ENCODE measurements at regions not wholly inside any gene's neighbourhood (a gene's known extent, or its start where the extent isn't known, plus 50 kb on each side); places are given as distances from the start of the nearest gene placed in this dataset.

DNA sequence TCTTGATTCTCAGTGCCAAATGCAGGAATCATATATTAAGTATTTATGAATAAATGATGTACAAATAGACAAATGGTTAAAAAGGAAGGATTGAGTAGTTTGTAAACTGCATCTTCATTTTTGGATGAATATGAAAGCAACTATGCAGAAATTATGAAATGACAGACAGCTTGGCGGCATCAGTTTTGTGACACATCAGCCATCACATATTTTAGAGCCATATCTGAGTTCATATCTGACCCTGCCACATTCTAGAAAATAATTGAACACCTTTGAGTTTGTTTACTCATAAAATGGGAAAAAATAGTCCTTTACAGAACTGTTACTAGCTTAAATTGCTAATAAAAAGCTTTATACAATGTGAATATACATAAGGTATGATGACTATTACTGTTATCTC lies 448.2 kb downstream of the KIF20B start:
- Mint-ChIP-seq H3K9me3 (ENCODE audit: unreplicated experiment) (no peaks in the 10 kb centered on the region), H3K27ac (ENCODE audit: unreplicated experiment) (no peak overlapping the region), H3K4me3 (ENCODE audit: unreplicated experiment) (no peak overlapping the region), H3K36me3 (ENCODE audit: low read depth, unreplicated experiment) (no peaks in the 10 kb centered on the region), H3K27me3 (ENCODE audit: unreplicated experiment) (no peaks in the 10 kb centered on the region), H3K4me1 (ENCODE audit: unreplicated experiment) (no peaks in the 10 kb centered on the region)
- no peak for TF ChIP-seq CTCF (IDR thresholded peaks at IDR 0.05; ENCODE audit: unreplicated experiment)
- no peak for DNase-seq (ENCODE audit: low spot score)

- H3K27ac Mint-ChIP-seq (ENCODE audit: unreplicated experiment): no peak overlapping the region
- H3K4me3 Mint-ChIP-seq (ENCODE audit: unreplicated experiment): no peak overlapping the region
- DNase-seq (ENCODE audit: low spot score): no peak
- H3K27me3 Mint-ChIP-seq (ENCODE audit: unreplicated experiment): no peaks in the 10 kb centered on the region
- TF ChIP-seq CTCF (IDR thresholded peaks at IDR 0.05; ENCODE audit: unreplicated experiment): no peak
- no peaks in the 10 kb centered on the region for H3K36me3 Mint-ChIP-seq (ENCODE audit: low read depth, unreplicated experiment)
- H3K4me1 Mint-ChIP-seq (ENCODE audit: unreplicated experiment): peaks cover 5% of the 10 kb centered on the region
- no peaks in the 10 kb centered on the region for H3K9me3 Mint-ChIP-seq (ENCODE audit: unreplicated experiment)
Measured at GRCh38 chr10:90162271-90162853, 461.0 kb downstream of the KIF20B start.

GRCh38 chr10:90167174-90168064 lies 466.0 kb downstream of the KIF20B start:
- Mint-ChIP-seq H3K36me3 (ENCODE audit: low read depth, unreplicated experiment) (no peaks in the 10 kb centered on the region), H3K27ac (ENCODE audit: unreplicated experiment) (no peak overlapping the region), H3K4me1 (ENCODE audit: unreplicated experiment) (no peaks in the 10 kb centered on the region), H3K9me3 (ENCODE audit: unreplicated experiment) (no peaks in the 10 kb centered on the region), H3K4me3 (ENCODE audit: unreplicated experiment) (no peak overlapping the region), H3K27me3 (ENCODE audit: unreplicated experiment) (no peaks in the 10 kb centered on the region)
- TF ChIP-seq CTCF (IDR thresholded peaks at IDR 0.05; ENCODE audit: unreplicated experiment): no peak
- no peak for DNase-seq (ENCODE audit: low spot score)

- Mint-ChIP-seq H3K4me1 (ENCODE audit: unreplicated experiment) (no peaks in the 10 kb centered on the region), H3K9me3 (ENCODE audit: unreplicated experiment) (no peaks in the 10 kb centered on the region), H3K27ac (ENCODE audit: unreplicated experiment) (no peak overlapping the region), H3K27me3 (ENCODE audit: unreplicated experiment) (no peaks in the 10 kb centered on the region), H3K36me3 (ENCODE audit: low read depth, unreplicated experiment) (no peaks in the 10 kb centered on the region), H3K4me3 (ENCODE audit: unreplicated experiment) (no peak overlapping the region)
- no peak for DNase-seq (ENCODE audit: low spot score)
- TF ChIP-seq CTCF (IDR thresholded peaks at IDR 0.05; ENCODE audit: unreplicated experiment): no peak
Measured at GRCh38 chr10:90168244-90168643, 466.9 kb downstream of the KIF20B start.

All from endothelial cell (in vitro differentiated cells).